ENCODE measurements at regions not wholly inside any gene's neighbourhood (a gene's known extent, or its start where the extent isn't known, plus 50 kb on each side); places are given as distances from the start of the nearest gene placed in this dataset.

DNA sequence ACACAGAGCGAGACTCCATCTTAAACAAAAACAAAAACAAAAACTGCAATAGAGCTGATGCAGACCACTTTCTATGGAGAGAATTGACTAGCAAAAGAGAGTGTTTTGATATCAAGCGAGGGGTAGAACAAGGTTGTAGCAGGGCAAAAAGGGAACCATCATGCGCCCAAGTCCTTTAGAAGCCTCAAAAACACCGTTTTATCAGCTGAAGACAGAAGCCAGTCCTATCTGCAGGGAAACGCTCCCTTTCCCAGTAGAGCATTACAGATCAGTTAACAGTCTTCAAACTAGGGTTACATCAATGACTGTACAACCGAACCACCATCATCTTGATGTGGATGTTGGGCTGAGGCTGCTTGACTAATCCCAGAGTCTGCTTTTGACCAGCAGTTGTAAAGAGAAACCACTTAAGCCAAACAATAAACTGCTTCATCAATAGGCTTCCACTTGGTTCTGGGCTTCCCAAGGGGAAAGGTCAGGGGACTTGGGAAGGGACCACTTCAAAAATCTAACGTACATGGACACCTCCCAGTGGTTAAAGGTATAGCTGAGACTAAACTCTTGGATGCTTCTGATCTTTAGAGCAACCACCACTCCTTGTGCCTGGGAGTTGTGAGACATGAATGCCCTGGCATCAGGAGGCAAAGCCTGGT is 59.6 kb upstream of the SPDEF start:
- Histone ChIP-seq H2BK120ac (ENCODE audit: low read depth, low read length) (no peak overlapping the region), H3K9ac (ENCODE audit: low read depth, low read length) (no peak overlapping the region), H2BK5ac (ENCODE audit: low read depth, low read length, poor library complexity, severe bottlenecking) (no peak overlapping the region), H4K8ac (ENCODE audit: low read depth in 2 of 2, low read length in 2 of 2) (no peak overlapping the region), H4K91ac (ENCODE audit: insufficient read depth, low read depth, low read length) (no peak overlapping the region), H2AK9ac (replicated peaks; ENCODE audit: low read depth, low read length, poor library complexity) (no peak overlapping the region), H3K4me3 (ENCODE audit: insufficient read depth, low read depth, low read length) (no peak overlapping the region), H3K79me1 (ENCODE audit: low read depth in 1 of 2, low read length in 2 of 2) (peaks cover 19 to 57% of the 10 kb centered on the region in 2 experiments), H2BK20ac (ENCODE audit: low read depth, low read length) (no peak overlapping the region), H3K36me3 (ENCODE audit: control insufficient read depth, insufficient read depth, low read length) (peaks cover 3% of the 10 kb centered on the region), H3K27ac (ENCODE audit: insufficient read depth, low read length) (no peak overlapping the region), H3K4me1 (ENCODE audit: control insufficient read depth, insufficient read depth, low read length) (no peaks in the 10 kb centered on the region; the same call in 1 of the 2 replicates), H2AFZ (replicated peaks; ENCODE audit: low read length, poor library complexity) (no peak overlapping the region), H3K9me3 (ENCODE audit: control insufficient read depth, insufficient read depth, low read length) (no peaks in the 10 kb centered on the region), H4K20me1 (ENCODE audit: insufficient read depth, low read length) (no peaks in the 10 kb centered on the region; the same call in 1 of the 2 replicates), H3K9me1 (ENCODE audit: insufficient read depth, low read length) (peaks cover 3% of the 10 kb centered on the region), H3K23ac (ENCODE audit: low read depth, low read length) (no peak overlapping the region), H3K56ac (ENCODE audit: extremely low read depth, insufficient read depth, low read length) (no peak overlapping the region), H3K4me2 (ENCODE audit: low read depth, low read length) (no peak overlapping the region), H3K14ac (replicated peaks; ENCODE audit: low read depth, low read length) (no peak overlapping the region), H2BK15ac (ENCODE audit: low read depth, low read length) (no peak overlapping the region), H3K18ac (ENCODE audit: low read depth, low read length) (no peak overlapping the region), H4K5ac (ENCODE audit: low read depth, low read length) (no peak overlapping the region), H3K4ac (ENCODE audit: low read depth, low read length) (no peak overlapping the region), H2AK5ac (ENCODE audit: low read depth, low read length) (no peak overlapping the region), H3K27me3 (ENCODE audit: control insufficient read depth, insufficient read depth, low read length) (no peaks in the 10 kb centered on the region)
- WGBS, 2 experiments (ENCODE audit: extremely low coverage in 2 of 2, insufficient read length in 1 of 2), result 95% methylated on average over 3 of the region's 7 CpGs; no CpG with 5 or more reads in 1 of the 2 experiments
- POLR2A ChIA-PET (ENCODE audit: unreplicated experiment), result no interaction called here
- no peak for TF ChIP-seq BHLHE40 (IDR thresholded peaks at IDR 0.05; ENCODE audit: low read depth, low read length)
- TF ChIP-seq RCOR1 (IDR thresholded peaks at IDR 0.05; ENCODE audit: insufficient replicate concordance, low read length), result no peak
- TF ChIP-seq FOS (IDR thresholded peaks at IDR 0.05; ENCODE audit: low read depth, low read length), result no peak
- TF ChIP-seq, protein P1, sequence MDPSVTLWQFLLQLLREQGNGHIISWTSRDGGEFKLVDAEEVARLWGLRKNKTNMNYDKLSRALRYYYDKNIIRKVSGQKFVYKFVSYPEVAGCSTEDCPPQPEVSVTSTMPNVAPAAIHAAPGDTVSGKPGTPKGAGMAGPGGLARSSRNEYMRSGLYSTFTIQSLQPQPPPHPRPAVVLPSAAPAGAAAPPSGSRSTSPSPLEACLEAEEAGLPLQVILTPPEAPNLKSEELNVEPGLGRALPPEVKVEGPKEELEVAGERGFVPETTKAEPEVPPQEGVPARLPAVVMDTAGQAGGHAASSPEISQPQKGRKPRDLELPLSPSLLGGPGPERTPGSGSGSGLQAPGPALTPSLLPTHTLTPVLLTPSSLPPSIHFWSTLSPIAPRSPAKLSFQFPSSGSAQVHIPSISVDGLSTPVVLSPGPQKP (IDR thresholded peaks at IDR 0.05; ENCODE audit: borderline replicate concordance, low read depth, low read length), result no peak
- no peak for TF ChIP-seq RFX5 (IDR thresholded peaks at IDR 0.05; ENCODE audit: low read depth, low read length)
- TF ChIP-seq SMC3 (IDR thresholded peaks at IDR 0.05; ENCODE audit: low read depth, low read length), result no peak
- no peak for TF ChIP-seq CEBPB (IDR thresholded peaks at IDR 0.05; ENCODE audit: low read depth, low read length)
- TF ChIP-seq CHD1 (IDR thresholded peaks at IDR 0.05; ENCODE audit: low read depth, low read length), result no peak
- no peak for TF ChIP-seq POLR2A (IDR thresholded peaks at IDR 0.05; ENCODE audit: low read depth, low read length)
- no peak for TF ChIP-seq RAD21 (IDR thresholded peaks at IDR 0.05; ENCODE audit: low read length)
- TF ChIP-seq, protein P2, sequence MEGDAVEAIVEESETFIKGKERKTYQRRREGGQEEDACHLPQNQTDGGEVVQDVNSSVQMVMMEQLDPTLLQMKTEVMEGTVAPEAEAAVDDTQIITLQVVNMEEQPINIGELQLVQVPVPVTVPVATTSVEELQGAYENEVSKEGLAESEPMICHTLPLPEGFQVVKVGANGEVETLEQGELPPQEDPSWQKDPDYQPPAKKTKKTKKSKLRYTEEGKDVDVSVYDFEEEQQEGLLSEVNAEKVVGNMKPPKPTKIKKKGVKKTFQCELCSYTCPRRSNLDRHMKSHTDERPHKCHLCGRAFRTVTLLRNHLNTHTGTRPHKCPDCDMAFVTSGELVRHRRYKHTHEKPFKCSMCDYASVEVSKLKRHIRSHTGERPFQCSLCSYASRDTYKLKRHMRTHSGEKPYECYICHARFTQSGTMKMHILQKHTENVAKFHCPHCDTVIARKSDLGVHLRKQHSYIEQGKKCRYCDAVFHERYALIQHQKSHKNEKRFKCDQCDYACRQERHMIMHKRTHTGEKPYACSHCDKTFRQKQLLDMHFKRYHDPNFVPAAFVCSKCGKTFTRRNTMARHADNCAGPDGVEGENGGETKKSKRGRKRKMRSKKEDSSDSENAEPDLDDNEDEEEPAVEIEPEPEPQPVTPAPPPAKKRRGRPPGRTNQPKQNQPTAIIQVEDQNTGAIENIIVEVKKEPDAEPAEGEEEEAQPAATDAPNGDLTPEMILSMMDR (conservative IDR thresholded peaks at IDR 0.05; ENCODE audit: low read depth, low read length), result no peak
- no peak for TF ChIP-seq MAFK (IDR thresholded peaks at IDR 0.05; ENCODE audit: low read depth, low read length)
- TF ChIP-seq MXI1 (IDR thresholded peaks at IDR 0.05; ENCODE audit: borderline replicate concordance, low read depth, low read length), result no peak
- TF ChIP-seq NFE2L2 (IDR thresholded peaks at IDR 0.05; ENCODE audit: low read depth, low read length), result no peak
- TF ChIP-seq MAZ (IDR thresholded peaks at IDR 0.05; ENCODE audit: borderline replicate concordance, low read depth, low read length), result no peak
- TF ChIP-seq, protein P3, sequence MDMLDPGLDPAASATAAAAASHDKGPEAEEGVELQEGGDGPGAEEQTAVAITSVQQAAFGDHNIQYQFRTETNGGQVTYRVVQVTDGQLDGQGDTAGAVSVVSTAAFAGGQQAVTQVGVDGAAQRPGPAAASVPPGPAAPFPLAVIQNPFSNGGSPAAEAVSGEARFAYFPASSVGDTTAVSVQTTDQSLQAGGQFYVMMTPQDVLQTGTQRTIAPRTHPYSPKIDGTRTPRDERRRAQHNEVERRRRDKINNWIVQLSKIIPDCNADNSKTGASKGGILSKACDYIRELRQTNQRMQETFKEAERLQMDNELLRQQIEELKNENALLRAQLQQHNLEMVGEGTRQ (IDR thresholded peaks at IDR 0.05; ENCODE audit: low read depth, low read length), result no peak
- in situ Hi-C loops (cut with MboI; ENCODE audit: low sequenced_read_pairs), result no loop called here
- BruUV-seq (replicated peaks), result no TSS peak
- DNase-seq (no peak), ATAC-seq (ENCODE audit: low read depth) (no peak)
- intact Hi-C loops (cut with micrococcal nuclease), result no loop called here
- CTCF ChIA-PET, result interaction anchor here (0.5 kb wide), 1 partner anchor 133 kb away, joined by 4 read pairs; no protein-coding TSS in a partner anchor
- dilution Hi-C loops (cut with HindIII; ENCODE audit: low sequenced_read_pairs, unreplicated experiment), result no loop called here
